GM12801 (cell line): ENCODE measurements at regions not wholly inside any gene's neighbourhood (a gene's known extent, or its start where the extent isn't known, plus 50 kb on each side); places are given as distances from the start of the nearest gene placed in this dataset.

Source experiments
- CTCF ChIP-seq: IDR thresholded peaks from one replicate; pipeline ENCODE4 v1.5.1; 2011; ENCODE audit warnings: control low read depth; ENCODE audit not compliant: insufficient read length; ENCODE audit errors: extremely low read depth

GRCh38 chr17:74059479-74060240 lies 143.8 kb upstream of the RPL38 start:
- TF ChIP-seq CTCF = no peak

- no peak for TF ChIP-seq CTCF
These were observed 141.7 kb upstream of the RPL38 start for GRCh38 chr17:74061758-74062157.

- no peak for TF ChIP-seq CTCF
These were observed 141.2 kb upstream of the RPL38 start for GRCh38 chr17:74062234-74062633.

- no peak for TF ChIP-seq CTCF
These were observed 140.0 kb upstream of the RPL38 start for GRCh38 chr17:74063439-74063838.

- no peak for TF ChIP-seq CTCF
These were observed 133.1 kb upstream of the RPL38 start for GRCh38 chr17:74070374-74070773.

GRCh38 chr17:74070998-74071679 lies 132.3 kb upstream of the RPL38 start:
- no peak for TF ChIP-seq CTCF

GRCh38 chr17:74072340-74072739 lies 131.1 kb upstream of the RPL38 start:
- TF ChIP-seq CTCF = no peak
